ENCODE measurements at regions not wholly inside any gene's neighbourhood (a gene's known extent, or its start where the extent isn't known, plus 50 kb on each side); places are given as distances from the start of the nearest gene placed in this dataset.
A peak's percentile ranks its signal among the peaks of the same experiment; 100 is the strongest.

GRCh38 chr14:86510491-86510890 is 980.5 kb downstream of the FLRT2 start:
- ATAC-seq (ENCODE audit: low read depth): no peak
- dilution Hi-C loops (cut with HindIII; ENCODE audit: low sequenced_read_pairs, unreplicated experiment): no loop called here
- Histone ChIP-seq H3K9me1 (ENCODE audit: insufficient read depth, low read length) (no peaks in the 10 kb centered on the region), H4K91ac (ENCODE audit: insufficient read depth, low read depth, low read length) (no peak overlapping the region; the same call in 1 of the 2 replicates), H2BK20ac (ENCODE audit: low read depth, low read length) (no peak overlapping the region; the same call in 1 of the 2 replicates), H3K4ac (ENCODE audit: low read depth, low read length) (no peak overlapping the region), H3K14ac (replicated peaks; ENCODE audit: low read depth, low read length) (no peak overlapping the region), H3K9ac (ENCODE audit: low read depth, low read length) (no peak overlapping the region), H3K4me3 (ENCODE audit: insufficient read depth, low read depth, low read length) (no peak overlapping the region), H3K27ac (ENCODE audit: insufficient read depth, low read length) (no peak overlapping the region), H2BK15ac (ENCODE audit: low read depth, low read length) (no peak overlapping the region), H3K4me2 (ENCODE audit: low read depth, low read length) (peak overlapping the region; percentile 5; the same call in 1 of the 2 replicates), H2BK5ac (ENCODE audit: low read depth, low read length, poor library complexity, severe bottlenecking) (no peak overlapping the region), H3K36me3 (ENCODE audit: control insufficient read depth, insufficient read depth, low read length) (no peaks in the 10 kb centered on the region), H4K8ac (ENCODE audit: low read depth in 2 of 2, low read length in 2 of 2) (no peak overlapping the region), H2AFZ (replicated peaks; ENCODE audit: low read length, poor library complexity) (peak overlapping the region; percentile 79), H3K27me3 (ENCODE audit: control insufficient read depth, insufficient read depth, low read length) (no peaks in the 10 kb centered on the region), H3K23ac (ENCODE audit: low read depth, low read length) (no peak overlapping the region), H3K79me1 (ENCODE audit: low read depth in 1 of 2, low read length in 2 of 2) (no peaks in the 10 kb centered on the region), H2AK9ac (replicated peaks; ENCODE audit: low read depth, low read length, poor library complexity) (no peak overlapping the region), H2BK120ac (ENCODE audit: low read depth, low read length) (no peak overlapping the region), H2AK5ac (ENCODE audit: low read depth, low read length) (no peak overlapping the region), H4K20me1 (ENCODE audit: insufficient read depth, low read length) (no peaks in the 10 kb centered on the region), H3K18ac (ENCODE audit: low read depth, low read length) (no peak overlapping the region), H3K9me3 (ENCODE audit: control insufficient read depth, insufficient read depth, low read length) (no peaks in the 10 kb centered on the region), H4K5ac (ENCODE audit: low read depth, low read length) (no peak overlapping the region), H3K56ac (ENCODE audit: extremely low read depth, insufficient read depth, low read length) (no peak overlapping the region), H3K4me1 (ENCODE audit: control insufficient read depth, insufficient read depth, low read length) (no peaks in the 10 kb centered on the region)
- POLR2A ChIA-PET (ENCODE audit: unreplicated experiment): no interaction called here
- in situ Hi-C loops (cut with MboI; ENCODE audit: low sequenced_read_pairs): no loop called here
- no TSS peak for BruUV-seq (replicated peaks)
- intact Hi-C loops (cut with micrococcal nuclease): no loop called here
- no CpG with 5 or more reads among the region's 5 CpGs for WGBS, 2 experiments (ENCODE audit: extremely low coverage in 2 of 2, insufficient read length in 1 of 2)
- TF ChIP-seq RFX5 (IDR thresholded peaks at IDR 0.05; ENCODE audit: low read depth, low read length) (no peak), CHD1 (IDR thresholded peaks at IDR 0.05; ENCODE audit: low read depth, low read length) (no peak), RCOR1 (IDR thresholded peaks at IDR 0.05; ENCODE audit: insufficient replicate concordance, low read length) (no peak)
- peak; percentile 3 for DNase-seq
- CTCF ChIA-PET: interaction anchor here (0.7 kb wide), 1 partner anchor 44 kb away, joined by 3 read pairs; no protein-coding TSS in a partner anchor

All from IMR-90 (cell line).